ENCODE measurements at regions not wholly inside any gene's neighbourhood (a gene's known extent, or its start where the extent isn't known, plus 50 kb on each side); places are given as distances from the start of the nearest gene placed in this dataset.

DNA sequence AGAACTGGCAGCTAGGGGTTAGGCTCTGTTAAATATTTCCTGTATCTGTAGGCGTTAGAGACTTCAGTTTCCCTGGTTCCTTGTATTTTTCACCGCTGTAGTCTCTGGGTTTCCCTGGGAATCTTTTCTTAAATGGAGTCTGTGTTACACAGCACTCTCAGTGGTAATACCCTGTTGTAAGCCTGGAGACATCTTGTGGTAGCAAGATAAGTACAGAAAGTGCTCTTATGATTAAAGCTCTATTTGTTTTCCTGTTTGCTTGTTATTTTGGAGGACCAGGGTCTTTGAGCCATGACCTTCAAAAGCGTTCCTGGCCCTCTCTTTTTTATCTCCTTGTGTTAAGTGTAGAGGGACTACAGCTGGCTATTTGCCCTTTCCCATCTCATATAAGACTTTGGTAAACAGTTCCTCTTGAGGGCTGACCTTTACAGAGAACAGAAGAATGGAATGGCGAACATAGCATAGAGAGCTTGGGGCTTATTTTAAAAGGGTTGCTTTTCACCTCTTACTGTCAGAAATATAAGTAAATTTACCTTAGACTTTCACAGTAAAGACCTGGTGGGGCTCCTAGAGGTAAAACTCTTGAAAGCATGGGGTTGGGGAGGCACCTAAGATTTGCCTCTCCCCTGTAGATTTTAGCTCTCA lies 782.5 kb downstream of the FAT4 start (continued):
- TF ChIP-seq, protein P1, sequence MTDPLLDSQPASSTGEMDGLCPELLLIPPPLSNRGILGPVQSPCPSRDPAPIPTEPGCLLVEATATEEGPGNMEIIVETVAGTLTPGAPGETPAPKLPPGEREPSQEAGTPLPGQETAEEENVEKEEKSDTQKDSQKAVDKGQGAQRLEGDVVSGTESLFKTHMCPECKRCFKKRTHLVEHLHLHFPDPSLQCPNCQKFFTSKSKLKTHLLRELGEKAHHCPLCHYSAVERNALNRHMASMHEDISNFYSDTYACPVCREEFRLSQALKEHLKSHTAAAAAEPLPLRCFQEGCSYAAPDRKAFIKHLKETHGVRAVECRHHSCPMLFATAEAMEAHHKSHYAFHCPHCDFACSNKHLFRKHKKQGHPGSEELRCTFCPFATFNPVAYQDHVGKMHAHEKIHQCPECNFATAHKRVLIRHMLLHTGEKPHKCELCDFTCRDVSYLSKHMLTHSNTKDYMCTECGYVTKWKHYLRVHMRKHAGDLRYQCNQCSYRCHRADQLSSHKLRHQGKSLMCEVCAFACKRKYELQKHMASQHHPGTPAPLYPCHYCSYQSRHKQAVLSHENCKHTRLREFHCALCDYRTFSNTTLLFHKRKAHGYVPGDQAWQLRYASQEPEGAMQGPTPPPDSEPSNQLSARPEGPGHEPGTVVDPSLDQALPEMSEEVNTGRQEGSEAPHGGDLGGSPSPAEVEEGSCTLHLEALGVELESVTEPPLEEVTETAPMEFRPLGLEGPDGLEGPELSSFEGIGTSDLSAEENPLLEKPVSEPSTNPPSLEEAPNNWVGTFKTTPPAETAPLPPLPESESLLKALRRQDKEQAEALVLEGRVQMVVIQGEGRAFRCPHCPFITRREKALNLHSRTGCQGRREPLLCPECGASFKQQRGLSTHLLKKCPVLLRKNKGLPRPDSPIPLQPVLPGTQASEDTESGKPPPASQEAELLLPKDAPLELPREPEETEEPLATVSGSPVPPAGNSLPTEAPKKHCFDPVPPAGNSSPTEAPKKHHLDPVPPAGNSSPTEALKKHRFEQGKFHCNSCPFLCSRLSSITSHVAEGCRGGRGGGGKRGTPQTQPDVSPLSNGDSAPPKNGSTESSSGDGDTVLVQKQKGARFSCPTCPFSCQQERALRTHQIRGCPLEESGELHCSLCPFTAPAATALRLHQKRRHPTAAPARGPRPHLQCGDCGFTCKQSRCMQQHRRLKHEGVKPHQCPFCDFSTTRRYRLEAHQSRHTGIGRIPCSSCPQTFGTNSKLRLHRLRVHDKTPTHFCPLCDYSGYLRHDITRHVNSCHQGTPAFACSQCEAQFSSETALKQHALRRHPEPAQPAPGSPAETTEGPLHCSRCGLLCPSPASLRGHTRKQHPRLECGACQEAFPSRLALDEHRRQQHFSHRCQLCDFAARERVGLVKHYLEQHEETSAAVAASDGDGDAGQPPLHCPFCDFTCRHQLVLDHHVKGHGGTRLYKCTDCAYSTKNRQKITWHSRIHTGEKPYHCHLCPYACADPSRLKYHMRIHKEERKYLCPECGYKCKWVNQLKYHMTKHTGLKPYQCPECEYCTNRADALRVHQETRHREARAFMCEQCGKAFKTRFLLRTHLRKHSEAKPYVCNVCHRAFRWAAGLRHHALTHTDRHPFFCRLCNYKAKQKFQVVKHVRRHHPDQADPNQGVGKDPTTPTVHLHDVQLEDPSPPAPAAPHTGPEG (CRISPR knock-in tag; IDR thresholded peaks at IDR 0.05) = no peak
- TF ChIP-seq, protein P2, sequence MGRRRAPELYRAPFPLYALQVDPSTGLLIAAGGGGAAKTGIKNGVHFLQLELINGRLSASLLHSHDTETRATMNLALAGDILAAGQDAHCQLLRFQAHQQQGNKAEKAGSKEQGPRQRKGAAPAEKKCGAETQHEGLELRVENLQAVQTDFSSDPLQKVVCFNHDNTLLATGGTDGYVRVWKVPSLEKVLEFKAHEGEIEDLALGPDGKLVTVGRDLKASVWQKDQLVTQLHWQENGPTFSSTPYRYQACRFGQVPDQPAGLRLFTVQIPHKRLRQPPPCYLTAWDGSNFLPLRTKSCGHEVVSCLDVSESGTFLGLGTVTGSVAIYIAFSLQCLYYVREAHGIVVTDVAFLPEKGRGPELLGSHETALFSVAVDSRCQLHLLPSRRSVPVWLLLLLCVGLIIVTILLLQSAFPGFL (CRISPR knock-in tag; IDR thresholded peaks at IDR 0.05) = no peak
- TF ChIP-seq, protein P3, sequence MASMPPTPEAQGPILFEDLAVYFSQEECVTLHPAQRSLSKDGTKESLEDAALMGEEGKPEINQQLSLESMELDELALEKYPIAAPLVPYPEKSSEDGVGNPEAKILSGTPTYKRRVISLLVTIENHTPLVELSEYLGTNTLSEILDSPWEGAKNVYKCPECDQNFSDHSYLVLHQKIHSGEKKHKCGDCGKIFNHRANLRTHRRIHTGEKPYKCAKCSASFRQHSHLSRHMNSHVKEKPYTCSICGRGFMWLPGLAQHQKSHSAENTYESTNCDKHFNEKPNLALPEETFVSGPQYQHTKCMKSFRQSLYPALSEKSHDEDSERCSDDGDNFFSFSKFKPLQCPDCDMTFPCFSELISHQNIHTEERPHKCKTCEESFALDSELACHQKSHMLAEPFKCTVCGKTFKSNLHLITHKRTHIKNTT (CRISPR knock-in tag; IDR thresholded peaks at IDR 0.05) = no peak
- TF ChIP-seq KDM6A (CRISPR knock-in tag; IDR thresholded peaks at IDR 0.05; ENCODE audit: low read depth) (no peak), ZNF546 (CRISPR knock-in tag; conservative IDR thresholded peaks at IDR 0.05) (no peak)
- TF ChIP-seq, protein P4, sequence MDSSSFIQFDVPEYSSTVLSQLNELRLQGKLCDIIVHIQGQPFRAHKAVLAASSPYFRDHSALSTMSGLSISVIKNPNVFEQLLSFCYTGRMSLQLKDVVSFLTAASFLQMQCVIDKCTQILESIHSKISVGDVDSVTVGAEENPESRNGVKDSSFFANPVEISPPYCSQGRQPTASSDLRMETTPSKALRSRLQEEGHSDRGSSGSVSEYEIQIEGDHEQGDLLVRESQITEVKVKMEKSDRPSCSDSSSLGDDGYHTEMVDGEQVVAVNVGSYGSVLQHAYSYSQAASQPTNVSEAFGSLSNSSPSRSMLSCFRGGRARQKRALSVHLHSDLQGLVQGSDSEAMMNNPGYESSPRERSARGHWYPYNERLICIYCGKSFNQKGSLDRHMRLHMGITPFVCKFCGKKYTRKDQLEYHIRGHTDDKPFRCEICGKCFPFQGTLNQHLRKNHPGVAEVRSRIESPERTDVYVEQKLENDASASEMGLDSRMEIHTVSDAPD (CRISPR knock-in tag; IDR thresholded peaks at IDR 0.05) = no peak
- TF ChIP-seq, protein P5, sequence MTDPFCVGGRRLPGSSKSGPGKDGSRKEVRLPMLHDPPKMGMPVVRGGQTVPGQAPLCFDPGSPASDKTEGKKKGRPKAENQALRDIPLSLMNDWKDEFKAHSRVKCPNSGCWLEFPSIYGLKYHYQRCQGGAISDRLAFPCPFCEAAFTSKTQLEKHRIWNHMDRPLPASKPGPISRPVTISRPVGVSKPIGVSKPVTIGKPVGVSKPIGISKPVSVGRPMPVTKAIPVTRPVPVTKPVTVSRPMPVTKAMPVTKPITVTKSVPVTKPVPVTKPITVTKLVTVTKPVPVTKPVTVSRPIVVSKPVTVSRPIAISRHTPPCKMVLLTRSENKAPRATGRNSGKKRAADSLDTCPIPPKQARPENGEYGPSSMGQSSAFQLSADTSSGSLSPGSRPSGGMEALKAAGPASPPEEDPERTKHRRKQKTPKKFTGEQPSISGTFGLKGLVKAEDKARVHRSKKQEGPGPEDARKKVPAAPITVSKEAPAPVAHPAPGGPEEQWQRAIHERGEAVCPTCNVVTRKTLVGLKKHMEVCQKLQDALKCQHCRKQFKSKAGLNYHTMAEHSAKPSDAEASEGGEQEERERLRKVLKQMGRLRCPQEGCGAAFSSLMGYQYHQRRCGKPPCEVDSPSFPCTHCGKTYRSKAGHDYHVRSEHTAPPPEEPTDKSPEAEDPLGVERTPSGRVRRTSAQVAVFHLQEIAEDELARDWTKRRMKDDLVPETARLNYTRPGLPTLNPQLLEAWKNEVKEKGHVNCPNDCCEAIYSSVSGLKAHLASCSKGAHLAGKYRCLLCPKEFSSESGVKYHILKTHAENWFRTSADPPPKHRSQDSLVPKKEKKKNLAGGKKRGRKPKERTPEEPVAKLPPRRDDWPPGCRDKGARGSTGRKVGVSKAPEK (CRISPR knock-in tag; IDR thresholded peaks at IDR 0.05; ENCODE audit: borderline replicate concordance) = no peak
